Activated CD8-positive, alpha-beta T cell treated with anti-CD3 and anti-CD28 coated beads, Interleukin-2, amount 10 ng/mL, durations not matched to agents 7 days and 5 days (primary cell): ENCODE measurements at regions not wholly inside any gene's neighbourhood (a gene's known extent, or its start where the extent isn't known, plus 50 kb on each side); places are given as distances from the start of the nearest gene placed in this dataset.

ENCODE experiments used
- ATAC-seq: fragments of 150-1000 bp; cut with Tn5 transposase; one replicate; pipeline ENCODE4 v1.10.0; 2021; ENCODE audit warnings: moderate library complexity
- CTCF ChIA-PET: fragments of 350-600 bp; sonication (Branson Sonifier 250); formaldehyde crosslinking; loops from one replicate; lab custom pipeline; 2021; ENCODE audit warnings: antibody characterized with exemption; lab: Charles Lee
- POLR2A ChIA-PET: fragments of 350-600 bp; sonication (Branson Sonifier 250); formaldehyde crosslinking; loops from one replicate; lab custom pipeline; 2021; ENCODE audit warnings: antibody characterized with exemption; lab: Charles Lee
- DNase-seq: peaks from one replicate; pipeline ENCODE4 v3.0.0-alpha.2; 2020
- H3K27ac Mint-ChIP-seq: one replicate; pipeline ENCODE4 v1.8.0; 2021; ENCODE audit warnings: mild to moderate bottlenecking, mixed read lengths
- H3K27me3 Mint-ChIP-seq: one replicate; pipeline ENCODE4 v1.8.0; 2021; ENCODE audit warnings: low read depth, mixed read lengths
- H3K36me3 Mint-ChIP-seq: one replicate; pipeline ENCODE4 v1.8.0; 2021; ENCODE audit warnings: low read depth, mixed read lengths
- H3K4me1 Mint-ChIP-seq: one replicate; pipeline ENCODE4 v1.8.0; 2021; ENCODE audit warnings: low read depth, mixed read lengths
- H3K4me3 Mint-ChIP-seq: one replicate; pipeline ENCODE4 v1.8.0; 2021; ENCODE audit warnings: mild to moderate bottlenecking, mixed read lengths
- H3K9me3 Mint-ChIP-seq: one replicate; pipeline ENCODE4 v1.8.0; 2022; ENCODE audit warnings: mixed read lengths; ENCODE audit not compliant: insufficient read depth

GRCh38 chr10:8539056-8539455, 484.6 kb downstream of the GATA3 start:
- H3K27me3 Mint-ChIP-seq: peaks cover 5% of the 10 kb centered on the region
- H3K4me3 Mint-ChIP-seq: no peak overlapping the region
- ChIA-PET CTCF (no interaction called here), POLR2A (no interaction called here)
- no peaks in the 10 kb centered on the region for H3K4me1 Mint-ChIP-seq
- H3K36me3 Mint-ChIP-seq: no peaks in the 10 kb centered on the region
- no peaks in the 10 kb centered on the region for H3K9me3 Mint-ChIP-seq
- no peak for DNase-seq
- no peak overlapping the region for H3K27ac Mint-ChIP-seq
- no peak for ATAC-seq

- no peaks in the 10 kb centered on the region for H3K4me1 Mint-ChIP-seq
- no peaks in the 10 kb centered on the region for H3K9me3 Mint-ChIP-seq
- ATAC-seq (no peak), DNase-seq (no peak)
- ChIA-PET CTCF (no interaction called here), POLR2A (no interaction called here)
- H3K27ac Mint-ChIP-seq: no peak overlapping the region
- H3K36me3 Mint-ChIP-seq: no peaks in the 10 kb centered on the region
- H3K4me3 Mint-ChIP-seq: no peak overlapping the region
- peaks cover 2% of the 10 kb centered on the region for H3K27me3 Mint-ChIP-seq
Measured at GRCh38 chr10:8543361-8544056, 489.0 kb downstream of the GATA3 start.

DNA sequence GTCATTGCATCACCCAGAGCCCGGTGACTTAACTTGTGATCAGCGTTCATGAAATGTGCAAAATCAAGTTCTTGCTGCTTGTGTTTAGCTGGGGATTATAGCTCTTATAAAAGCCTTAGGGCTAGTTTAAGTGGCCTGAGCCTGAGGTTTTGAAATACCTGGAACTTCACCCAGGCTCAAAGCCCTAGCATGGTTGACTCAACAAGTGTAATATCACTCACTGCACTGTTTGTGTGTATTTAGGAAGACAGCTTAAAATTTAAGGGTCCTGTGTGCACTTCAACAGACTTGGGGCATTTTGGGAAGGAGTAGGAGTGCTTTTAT, 489.5 kb downstream of the GATA3 start:
- DNase-seq (no peak), ATAC-seq (no peak)
- Mint-ChIP-seq H3K9me3 (no peaks in the 10 kb centered on the region), H3K27ac (no peak overlapping the region), H3K27me3 (peaks cover 2% of the 10 kb centered on the region), H3K4me1 (no peaks in the 10 kb centered on the region), H3K4me3 (no peak overlapping the region), H3K36me3 (no peaks in the 10 kb centered on the region)
- CTCF ChIA-PET: no interaction called here
- POLR2A ChIA-PET: no interaction called here

DNA sequence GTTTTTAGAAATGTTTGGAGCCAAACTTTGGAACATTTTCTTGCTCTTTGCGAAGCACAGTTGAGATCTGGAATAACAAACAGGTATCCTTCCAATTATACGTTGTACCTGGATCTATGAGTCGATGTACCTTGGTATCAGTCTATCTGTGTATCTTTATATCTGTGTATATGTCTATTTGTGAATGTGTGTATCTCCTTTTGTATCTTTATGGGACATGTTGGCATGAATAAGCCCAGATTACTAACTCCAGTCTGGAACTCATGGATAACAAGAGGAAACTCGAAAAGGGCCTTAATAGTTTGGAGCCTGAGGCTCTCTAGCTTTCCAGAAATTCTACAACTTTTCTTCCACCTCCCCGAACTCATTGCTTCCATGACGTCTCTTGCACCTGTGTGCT, 490.0 kb downstream of the GATA3 start:
- ChIA-PET POLR2A (no interaction called here), CTCF (no interaction called here)
- H3K27me3 Mint-ChIP-seq: peaks cover 2% of the 10 kb centered on the region
- no peak overlapping the region for H3K4me3 Mint-ChIP-seq
- no peaks in the 10 kb centered on the region for H3K36me3 Mint-ChIP-seq
- ATAC-seq: no peak
- no peak for DNase-seq
- no peaks in the 10 kb centered on the region for H3K4me1 Mint-ChIP-seq
- H3K27ac Mint-ChIP-seq: no peak overlapping the region
- H3K9me3 Mint-ChIP-seq: no peaks in the 10 kb centered on the region

GRCh38 chr10:8554574-8554973, 500.1 kb downstream of the GATA3 start:
- no peaks in the 10 kb centered on the region for H3K4me1 Mint-ChIP-seq
- no peak overlapping the region for H3K4me3 Mint-ChIP-seq
- H3K9me3 Mint-ChIP-seq: no peaks in the 10 kb centered on the region
- H3K27me3 Mint-ChIP-seq: no peaks in the 10 kb centered on the region
- ATAC-seq (no peak), DNase-seq (no peak)
- H3K36me3 Mint-ChIP-seq: no peaks in the 10 kb centered on the region
- ChIA-PET CTCF (no interaction called here), POLR2A (no interaction called here)
- no peak overlapping the region for H3K27ac Mint-ChIP-seq

- H3K27ac Mint-ChIP-seq: no peak overlapping the region
- H3K4me3 Mint-ChIP-seq: no peak overlapping the region
- POLR2A ChIA-PET: no interaction called here
- no peaks in the 10 kb centered on the region for H3K4me1 Mint-ChIP-seq
- no peaks in the 10 kb centered on the region for H3K36me3 Mint-ChIP-seq
- no peaks in the 10 kb centered on the region for H3K27me3 Mint-ChIP-seq
- ATAC-seq: no peak
- no peaks in the 10 kb centered on the region for H3K9me3 Mint-ChIP-seq
- CTCF ChIA-PET: no interaction called here
- DNase-seq: no peak
Measured at GRCh38 chr10:8556321-8556720, 501.8 kb downstream of the GATA3 start.

GRCh38 chr10:8563478-8563877, 509.0 kb downstream of the GATA3 start:
- H3K27ac Mint-ChIP-seq: no peak overlapping the region
- POLR2A ChIA-PET: no interaction called here
- no peak overlapping the region for H3K4me3 Mint-ChIP-seq
- no peaks in the 10 kb centered on the region for H3K9me3 Mint-ChIP-seq
- no peak for ATAC-seq
- CTCF ChIA-PET: no interaction called here
- H3K36me3 Mint-ChIP-seq: no peaks in the 10 kb centered on the region
- no peaks in the 10 kb centered on the region for H3K4me1 Mint-ChIP-seq
- H3K27me3 Mint-ChIP-seq: no peaks in the 10 kb centered on the region
- no peak for DNase-seq

DNA sequence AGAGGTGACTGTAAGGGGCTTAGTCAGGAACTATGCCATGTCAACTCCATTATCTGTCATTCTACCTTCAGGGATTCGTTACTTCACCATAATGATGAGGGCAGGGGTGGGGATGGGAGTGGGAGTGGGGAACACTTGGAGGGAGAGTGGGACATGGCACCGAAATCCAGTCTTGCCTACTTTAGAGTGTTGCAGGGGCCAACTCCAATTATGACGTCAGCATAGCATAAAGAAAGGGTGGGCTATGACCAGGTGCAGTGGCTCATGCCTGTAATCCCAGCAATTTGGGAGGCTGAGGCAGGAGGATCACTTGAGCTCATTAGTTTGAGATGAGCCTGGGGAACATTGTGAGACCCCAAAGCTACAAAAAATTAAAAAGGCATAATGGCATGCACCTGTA, 512.2 kb downstream of the GATA3 start:
- ATAC-seq (no peak), DNase-seq (no peak)
- ChIA-PET CTCF (no interaction called here), POLR2A (no interaction called here)
- Mint-ChIP-seq H3K27me3 (no peaks in the 10 kb centered on the region), H3K36me3 (no peaks in the 10 kb centered on the region), H3K27ac (no peak overlapping the region), H3K4me3 (no peak overlapping the region), H3K4me1 (no peaks in the 10 kb centered on the region), H3K9me3 (no peaks in the 10 kb centered on the region)

DNA sequence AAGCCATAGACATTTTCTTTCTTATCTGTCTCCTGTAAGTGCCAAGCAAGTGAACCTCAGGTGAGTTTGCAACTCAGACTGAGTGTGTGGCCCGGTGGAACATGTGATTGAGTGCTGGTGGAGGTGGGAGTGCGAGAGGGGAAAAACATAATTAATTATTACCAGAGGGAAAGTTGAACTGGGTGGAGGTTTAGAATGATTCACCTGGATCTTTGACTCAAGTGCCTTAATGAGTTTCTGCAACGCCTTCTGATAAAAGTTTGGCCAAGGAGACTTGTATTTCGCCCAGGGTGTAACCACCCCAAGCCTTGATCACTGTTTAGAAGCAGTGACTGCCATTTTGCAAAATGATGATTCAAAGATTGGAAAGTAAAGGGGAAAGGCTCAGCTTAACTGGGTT, 513.9 kb downstream of the GATA3 start:
- CTCF ChIA-PET: no interaction called here
- DNase-seq (no peak), ATAC-seq (no peak)
- no peak overlapping the region for H3K27ac Mint-ChIP-seq
- H3K4me3 Mint-ChIP-seq: no peak overlapping the region
- no peaks in the 10 kb centered on the region for H3K4me1 Mint-ChIP-seq
- no peaks in the 10 kb centered on the region for H3K9me3 Mint-ChIP-seq
- no peaks in the 10 kb centered on the region for H3K36me3 Mint-ChIP-seq
- H3K27me3 Mint-ChIP-seq: no peaks in the 10 kb centered on the region
- POLR2A ChIA-PET: no interaction called here

- ChIA-PET CTCF (no interaction called here), POLR2A (no interaction called here)
- H3K27ac Mint-ChIP-seq: no peak overlapping the region
- H3K27me3 Mint-ChIP-seq: no peaks in the 10 kb centered on the region
- H3K4me1 Mint-ChIP-seq: peaks cover 6% of the 10 kb centered on the region
- no peaks in the 10 kb centered on the region for H3K36me3 Mint-ChIP-seq
- DNase-seq: no peak
- H3K9me3 Mint-ChIP-seq: no peaks in the 10 kb centered on the region
- ATAC-seq: no peak
- H3K4me3 Mint-ChIP-seq: no peak overlapping the region
Measured at GRCh38 chr10:8575620-8576019, 521.1 kb downstream of the GATA3 start.

- H3K4me3 Mint-ChIP-seq: no peak overlapping the region
- DNase-seq (no peak), ATAC-seq (no peak)
- H3K4me1 Mint-ChIP-seq: peaks cover 6% of the 10 kb centered on the region
- POLR2A ChIA-PET: no interaction called here
- H3K36me3 Mint-ChIP-seq: no peaks in the 10 kb centered on the region
- H3K27ac Mint-ChIP-seq: no peak overlapping the region
- CTCF ChIA-PET: no interaction called here
- no peaks in the 10 kb centered on the region for H3K9me3 Mint-ChIP-seq
- H3K27me3 Mint-ChIP-seq: no peaks in the 10 kb centered on the region
Measured at GRCh38 chr10:8576281-8576680, 521.8 kb downstream of the GATA3 start.

- Mint-ChIP-seq H3K9me3 (no peaks in the 10 kb centered on the region), H3K36me3 (no peaks in the 10 kb centered on the region), H3K27ac (no peak overlapping the region), H3K4me3 (no peak overlapping the region), H3K4me1 (peaks cover 6% of the 10 kb centered on the region), H3K27me3 (no peaks in the 10 kb centered on the region)
- ChIA-PET POLR2A (no interaction called here), CTCF (interaction anchor here (0.6 kb wide), 1 partner anchor 916 kb away, joined by 4 read pairs; no protein-coding TSS in a partner anchor)
- DNase-seq: no peak
- no peak for ATAC-seq
Measured at GRCh38 chr10:8576911-8577310, 522.4 kb downstream of the GATA3 start.

DNA sequence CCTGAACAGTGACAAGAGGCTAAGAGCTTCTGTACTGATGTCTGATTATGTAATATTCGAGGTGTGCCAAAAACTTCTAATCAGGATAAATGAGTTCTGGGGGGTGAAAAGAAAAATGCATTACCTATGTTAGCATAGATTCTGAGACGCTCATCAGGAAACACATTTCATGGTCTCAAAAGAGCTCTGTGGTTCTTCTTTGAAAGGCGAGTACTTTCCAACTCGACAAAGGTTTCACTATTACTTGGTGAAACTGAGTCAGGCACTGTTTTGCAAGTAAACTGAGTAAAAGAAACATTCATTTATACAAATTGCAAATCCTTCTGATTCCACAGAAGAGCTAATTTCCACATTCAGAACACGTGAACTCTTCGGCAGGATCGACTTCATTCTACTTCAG, 523.2 kb downstream of the GATA3 start:
- Mint-ChIP-seq H3K4me3 (no peak overlapping the region), H3K9me3 (no peaks in the 10 kb centered on the region), H3K27ac (no peak overlapping the region), H3K4me1 (peaks cover 6% of the 10 kb centered on the region), H3K27me3 (no peaks in the 10 kb centered on the region), H3K36me3 (no peaks in the 10 kb centered on the region)
- DNase-seq: no peak
- ATAC-seq: no peak
- POLR2A ChIA-PET: interaction anchor here (0.6 kb wide), 1 partner anchor 31 kb away, joined by 3 read pairs; no protein-coding TSS in a partner anchor
- CTCF ChIA-PET: interaction anchor here (0.6 kb wide), 1 partner anchor 915 kb away, joined by 4 read pairs; no protein-coding TSS in a partner anchor
